Left cardiac atrium (tissue), 4 donors: ENCODE measurements at regions not wholly inside any gene's neighbourhood (a gene's known extent, or its start where the extent isn't known, plus 50 kb on each side); places are given as distances from the start of the nearest gene placed in this dataset.
"Not testable (repeated sequence)": the region's sequence is repeated elsewhere in the genome, so short reads cannot be mapped to it uniquely, and the experiment has no call there.

Experiments
- ATAC-seq, 2 donors: fragments of 200-7000 bp; cut with Tn5 transposase; one replicate each; pipeline ENCODE4 v1.9.1; 2020; ENCODE audit warnings: mild to moderate bottlenecking in 2 of 2, moderate library complexity in 2 of 2
- DNase-seq: peaks from one replicate; pipeline ENCODE4 v3.0.0-alpha.2; 2020
- intact Hi-C, 2 donors: fragments of 100-400 bp; cut with DNase I; formaldehyde crosslinking; loops; one replicate each; pipeline versions ENCODE4 v1.14.1 to v1.15.1; 2022 to 2023
- donor health status: DM: no; HTN: yes; CAD: no.
- donor health status: DM: no; HTN: yes; CAD: no; lungs with severe emphysema.
- donor health status: DM: yes; HTN: yes; CAD: no.
- donor health status: Dilated cardiomyopathy.

- ATAC-seq (no peak), DNase-seq (no peak)
- intact Hi-C loops = no loop called here
Observed at GRCh38 chr1:102182603-102183260, 186.0 kb upstream of the OLFM3 start.

GRCh38 chr1:102181341-102181740 lies 184.6 kb upstream of the OLFM3 start:
- no peak for ATAC-seq
- no peak for DNase-seq
- intact Hi-C loops = no loop called here

- DNase-seq = no peak
- ATAC-seq = no peak
- intact Hi-C loops = no loop called here
Observed at GRCh38 chr1:102178480-102178879, 181.8 kb upstream of the OLFM3 start.

GRCh38 chr1:102174259-102174863 lies 177.6 kb upstream of the OLFM3 start:
- intact Hi-C loops = no loop called here
- ATAC-seq (no peak), DNase-seq (no peak)

GRCh38 chr1:102172200-102172599 lies 175.5 kb upstream of the OLFM3 start:
- intact Hi-C loops = no loop called here
- DNase-seq (no peak), ATAC-seq (no peak)

GRCh38 chr1:102163799-102164198 lies 167.1 kb upstream of the OLFM3 start:
- intact Hi-C loops = no loop called here
- DNase-seq = no peak
- no peak for ATAC-seq

GRCh38 chr1:102151242-102151641 lies 154.5 kb upstream of the OLFM3 start:
- ATAC-seq (no peak), DNase-seq (no peak)
- intact Hi-C loops = no loop called here

- intact Hi-C loops = no loop called here
- no peak for DNase-seq
Observed at GRCh38 chr1:102120910-102121309, 124.2 kb upstream of the OLFM3 start.

GRCh38 chr1:102118150-102118549 lies 121.4 kb upstream of the OLFM3 start:
- ATAC-seq (no peak), DNase-seq (no peak)
- intact Hi-C loops = no loop called here

More at GRCh38 chr1:102120910-102121309, 124.2 kb upstream of the OLFM3 start:
- ATAC-seq = no peak

GRCh38 chr1:102110586-102110985 lies 113.9 kb upstream of the OLFM3 start:
- no peak for ATAC-seq

GRCh38 chr1:102109493-102109892 lies 112.8 kb upstream of the OLFM3 start:
- intact Hi-C loops, ATAC-seq: not testable (repeated sequence)

More at GRCh38 chr1:102110586-102110985, 113.9 kb upstream of the OLFM3 start:
- DNase-seq = no peak
- intact Hi-C loops = no loop called here

GRCh38 chr1:102107441-102107840 lies 110.7 kb upstream of the OLFM3 start:
- ATAC-seq (no peak), DNase-seq (no peak)
- intact Hi-C loops = no loop called here

More at GRCh38 chr1:102109493-102109892, 112.8 kb upstream of the OLFM3 start:
- not testable (repeated sequence) for DNase-seq

- no peak for DNase-seq
- intact Hi-C loops = no loop called here
- no peak for ATAC-seq
Observed at GRCh38 chr1:102105931-102106550, 109.3 kb upstream of the OLFM3 start.

- ATAC-seq (no peak), DNase-seq (no peak)
- intact Hi-C loops = no loop called here
Observed at GRCh38 chr1:102103646-102104045, 106.9 kb upstream of the OLFM3 start.

GRCh38 chr1:102102276-102102780 lies 105.6 kb upstream of the OLFM3 start:
- intact Hi-C loops = no loop called here
- no peak for ATAC-seq

GRCh38 chr1:102100666-102101065 lies 103.9 kb upstream of the OLFM3 start:
- no peak for ATAC-seq
- no peak for DNase-seq
- intact Hi-C loops = no loop called here

More at GRCh38 chr1:102102276-102102780, 105.6 kb upstream of the OLFM3 start:
- DNase-seq = no peak

- no peak for DNase-seq
- no peak for ATAC-seq
- intact Hi-C loops = no loop called here
Observed at GRCh38 chr1:102099916-102100315, 103.2 kb upstream of the OLFM3 start.

- DNase-seq (no peak), ATAC-seq (no peak)
- intact Hi-C loops = no loop called here
Observed at GRCh38 chr1:102098536-102098935, 101.8 kb upstream of the OLFM3 start.

GRCh38 chr1:102098081-102098480 lies 101.4 kb upstream of the OLFM3 start:
- intact Hi-C loops = no loop called here
- no peak for ATAC-seq

GRCh38 chr1:102097451-102097850 lies 100.7 kb upstream of the OLFM3 start:
- no peak for DNase-seq
- intact Hi-C loops = no loop called here

More at GRCh38 chr1:102098081-102098480, 101.4 kb upstream of the OLFM3 start:
- DNase-seq = no peak

More at GRCh38 chr1:102097451-102097850, 100.7 kb upstream of the OLFM3 start:
- no peak for ATAC-seq
